A673 (cell line): ENCODE measurements at regions not wholly inside any gene's neighbourhood (a gene's known extent, or its start where the extent isn't known, plus 50 kb on each side); places are given as distances from the start of the nearest gene placed in this dataset.

Source experiments
- EZH2 ChIP-seq: fragments of 200-600 bp; sonication (generic); IDR thresholded peaks from 2 replicates; pipeline ENCODE4 v1.6.1; 2017; ENCODE audit warnings: borderline replicate concordance, low read depth, mild to moderate bottlenecking, mixed read lengths, antibody characterized with exemption, low read length; ENCODE audit not compliant: poor library complexity, severe bottlenecking
- TF ChIP-seq, protein P1 (sequence below): fragments of 300-800, 200-600 bp; sonication (generic); conservative IDR thresholded peaks from 2 replicates; pipeline ENCODE4 v1.5.1; 2017; ENCODE audit warnings: low read depth, mild to moderate bottlenecking, antibody characterized with exemption, low read length, moderate library complexity, mixed read lengths

DNA sequence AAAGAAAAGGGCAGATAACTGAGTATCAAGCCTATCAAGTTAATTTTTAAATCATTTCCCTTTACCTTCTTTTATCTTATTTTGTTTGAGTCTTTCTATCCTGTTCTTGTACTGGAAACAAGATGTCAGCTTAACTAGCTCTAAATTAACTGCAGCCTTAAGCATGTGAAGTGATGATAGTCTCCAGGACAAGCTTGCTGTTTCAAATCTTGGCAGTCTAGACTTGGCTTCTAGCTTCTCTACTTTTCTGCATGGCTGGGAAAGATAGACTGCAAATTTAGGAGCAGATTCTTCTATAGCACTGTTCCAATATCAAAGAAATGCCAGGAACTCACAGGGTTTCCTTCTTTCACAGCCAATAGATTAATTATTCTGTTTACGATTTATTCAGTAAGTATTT is 1034.4 kb downstream of the TUSC7 start:
- TF ChIP-seq, protein P1, sequence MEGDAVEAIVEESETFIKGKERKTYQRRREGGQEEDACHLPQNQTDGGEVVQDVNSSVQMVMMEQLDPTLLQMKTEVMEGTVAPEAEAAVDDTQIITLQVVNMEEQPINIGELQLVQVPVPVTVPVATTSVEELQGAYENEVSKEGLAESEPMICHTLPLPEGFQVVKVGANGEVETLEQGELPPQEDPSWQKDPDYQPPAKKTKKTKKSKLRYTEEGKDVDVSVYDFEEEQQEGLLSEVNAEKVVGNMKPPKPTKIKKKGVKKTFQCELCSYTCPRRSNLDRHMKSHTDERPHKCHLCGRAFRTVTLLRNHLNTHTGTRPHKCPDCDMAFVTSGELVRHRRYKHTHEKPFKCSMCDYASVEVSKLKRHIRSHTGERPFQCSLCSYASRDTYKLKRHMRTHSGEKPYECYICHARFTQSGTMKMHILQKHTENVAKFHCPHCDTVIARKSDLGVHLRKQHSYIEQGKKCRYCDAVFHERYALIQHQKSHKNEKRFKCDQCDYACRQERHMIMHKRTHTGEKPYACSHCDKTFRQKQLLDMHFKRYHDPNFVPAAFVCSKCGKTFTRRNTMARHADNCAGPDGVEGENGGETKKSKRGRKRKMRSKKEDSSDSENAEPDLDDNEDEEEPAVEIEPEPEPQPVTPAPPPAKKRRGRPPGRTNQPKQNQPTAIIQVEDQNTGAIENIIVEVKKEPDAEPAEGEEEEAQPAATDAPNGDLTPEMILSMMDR: no peak
- no peak for TF ChIP-seq EZH2
